K562 (cell line): ENCODE measurements at regions not wholly inside any gene's neighbourhood (a gene's known extent, or its start where the extent isn't known, plus 50 kb on each side); places are given as distances from the start of the nearest gene placed in this dataset.

Experiments
- ATAC-seq: fragments of 200-7000 bp; cut with Tn5 transposase; 3 replicates; pipeline ENCODE4 v1.9.1; 2020; ENCODE audit warnings: moderate library complexity
- BruUV-seq: library from RNA; stranded (reverse); fragments of 400-500 nt; replicated peaks from 2 replicates; lab custom pipeline; 2021; lab: Mats Ljungman, UMichigan
- CTCF ChIA-PET: fragments of 300-600 bp; formaldehyde crosslinking; extraction: SDS; loops from one replicate; lab custom pipeline; 2021; ENCODE audit warnings: low intra/inter-chr PET ratio; lab: Yijun Ruan, JAX
- POLR2A ChIA-PET: fragments of 300-600, 350-650 bp; sonication (Branson Sonifier 250); formaldehyde crosslinking; extraction: SDS; loops from one replicate; lab custom pipeline; 2021; ENCODE audit warnings: antibody characterized with exemption, inconsistent platforms; lab: Yijun Ruan, JAX
- DNase-seq, 4 experiments: peaks; one replicate each; pipeline versions ENCODE4 v3.0.0 to v3.0.0-alpha.2; 2011 to 2018; ENCODE audit warnings: low spot score in 3 of 4, mixed read lengths in 3 of 4; ENCODE audit errors: extremely low read depth in 1 of 4
- FAIRE-seq: peaks from 2 replicates; lab custom pipeline; 2011; peaks lifted over from hg19 to GRCh38; lab: Jason Lieb, UNC
- H2AFZ ChIP-seq: 2 replicates; pipeline ENCODE4 v1.6.0; 2011; ENCODE audit warnings: low read depth, low read length, control low read depth, inconsistent platforms
- H3K27ac ChIP-seq: fragments of 200-600 bp; 3 replicates; pipeline ENCODE4 v1.8.0; 2011; ENCODE audit warnings: low read depth, mild to moderate bottlenecking, control low read depth, inconsistent platforms, low read length, moderate library complexity, mixed read lengths; ENCODE audit errors: extremely low read depth
- H3K27me3 ChIP-seq, 2 experiments: fragments of 300-600 bp in 1 of 2; 2 replicates in 1 of 2; 3 replicates in 1 of 2; pipeline versions ENCODE4 v1.6.0 to v1.8.0; 2011; ENCODE audit warnings: inconsistent platforms in 2 of 2, low read length in 2 of 2, mild to moderate bottlenecking in 1 of 2, mixed read lengths in 1 of 2, moderate library complexity in 1 of 2; ENCODE audit not compliant: control insufficient read depth in 2 of 2, insufficient read depth in 2 of 2
- H3K36me3 ChIP-seq: fragments of 300-600 bp; 3 replicates; pipeline ENCODE4 v1.8.0; 2011; ENCODE audit warnings: mild to moderate bottlenecking, low read length, inconsistent platforms; ENCODE audit not compliant: control insufficient read depth, insufficient read depth
- H3K4me1 ChIP-seq, 2 experiments: fragments of 200-600 bp in 1 of 2; replicated peaks in 1 of 2; 2 replicates in 1 of 2; 3 replicates in 1 of 2; pipeline versions ENCODE4 v1.5.1 to v1.8.0; 2011; ENCODE audit warnings: inconsistent platforms in 2 of 2, low read length in 2 of 2, mild to moderate bottlenecking in 1 of 2, mixed read lengths in 1 of 2, moderate library complexity in 1 of 2; ENCODE audit not compliant: control insufficient read depth in 2 of 2, insufficient read depth in 2 of 2
- H3K4me2 ChIP-seq: 2 replicates; pipeline ENCODE4 v1.6.1; 2011; ENCODE audit warnings: low read length, control low read depth, inconsistent platforms, mixed read lengths; ENCODE audit not compliant: insufficient read depth
- H3K4me3 ChIP-seq: fragments of 200-600 bp; sonication (generic), shearing (Covaris generic); 2 replicates; pipeline ENCODE4 v1.5.1; 2016; ENCODE audit warnings: control low read depth, inconsistent platforms
- H3K79me2 ChIP-seq: fragments of 200-600 bp; 3 replicates; pipeline ENCODE4 v1.8.0; 2011; ENCODE audit warnings: low read length, inconsistent platforms; ENCODE audit not compliant: control insufficient read depth, insufficient read depth
- H3K9ac ChIP-seq, 2 experiments: 2 replicates each; pipeline versions ENCODE4 v1.6.0 to v1.6.1; 2011; ENCODE audit warnings: low read depth in 2 of 2, low read length in 2 of 2, control low read depth in 1 of 2, inconsistent platforms in 1 of 2, mild to moderate bottlenecking in 1 of 2, mixed read lengths in 1 of 2; ENCODE audit not compliant: insufficient read depth in 1 of 2
- H3K9me1 ChIP-seq: one replicate; pipeline ENCODE4 v1.6.0; 2011; ENCODE audit warnings: inconsistent platforms, mild to moderate bottlenecking, low read length, moderate library complexity; ENCODE audit not compliant: control insufficient read depth, insufficient read depth
- H3K9me3 ChIP-seq: replicated peaks from 2 replicates; pipeline ENCODE4 v1.5.1; 2011; ENCODE audit warnings: low read depth, low read length, inconsistent platforms; ENCODE audit not compliant: control insufficient read depth, insufficient read depth
- H4K20me1 ChIP-seq: replicated peaks from 2 replicates; pipeline ENCODE4 v1.6.1; 2011; ENCODE audit warnings: low read length, inconsistent platforms, mixed read lengths; ENCODE audit not compliant: control insufficient read depth, insufficient read depth
- EGR1 ChIP-seq: fragments of 450-650 bp; conservative IDR thresholded peaks from 2 replicates; pipeline ENCODE4 v1.6.1; 2017; ENCODE audit warnings: mild to moderate bottlenecking
- FOXO4 ChIP-seq: fragments of 450-650 bp; formaldehyde crosslinking; IDR thresholded peaks from 2 replicates; pipeline ENCODE4 v1.4.0; 2020; ENCODE audit warnings: mild to moderate bottlenecking, moderate library complexity
- NR3C1 ChIP-seq: sonication (generic); formaldehyde crosslinking; IDR thresholded peaks from 2 replicates; pipeline ENCODE4 v1.8.1; 2022; ENCODE audit warnings: missing genetic modification reagents
- SIN3A ChIP-seq, 2 experiments: fragments of 150-350 bp in 1 of 2; IDR thresholded peaks; 2 replicates each; pipeline ENCODE4 v1.6.1; 2011 to 2016; ENCODE audit warnings: borderline replicate concordance in 2 of 2, low read depth in 2 of 2, low read length in 2 of 2, mild to moderate bottlenecking in 2 of 2, moderate library complexity in 2 of 2; ENCODE audit not compliant: control insufficient read depth in 1 of 2
- SMARCA5 ChIP-seq: fragments of 450-650 bp; IDR thresholded peaks from 2 replicates; pipeline ENCODE4 v1.6.1; 2016
- in situ Hi-C: fragments of 300-500 bp; cut with MboI; formaldehyde crosslinking; loops from 4 replicates; pipeline ENCODE4 v1.15.0; 2018; ENCODE audit warnings: inconsistent platforms, mixed read lengths
- intact Hi-C: fragments of 100-400 bp; cut with micrococcal nuclease; formaldehyde crosslinking; loops from 2 replicates; pipeline ENCODE4 v1.14.2; 2022

GRCh38 chr4:127012549-127012948 lies 620.2 kb upstream of the INTU start:
- Histone ChIP-seq H3K9me1 (no peaks in the 10 kb centered on the region), H3K4me2 (no peak overlapping the region), H3K4me1 (peaks cover 0 to 4% of the 10 kb centered on the region in 2 experiments; a peak in 1 of 5 replicates), H3K79me2 (no peaks in the 10 kb centered on the region), H3K27me3 (no peaks in the 10 kb centered on the region), H3K4me3 (no peak overlapping the region), H3K27ac (no peak overlapping the region), H4K20me1 (no peaks in the 10 kb centered on the region), H3K9ac (no peak overlapping the region), H3K36me3 (no peaks in the 10 kb centered on the region), H2AFZ (peak overlapping the region; percentile 22), H3K9me3 (no peaks in the 10 kb centered on the region)
- no TSS peak for BruUV-seq
- in situ Hi-C loops, result no loop called here
- ATAC-seq (no peak; the same call in 2 of the 3 replicates), FAIRE-seq (peak; percentile 35), DNase-seq (no peak)
- intact Hi-C loops, result no loop called here
- no peak for TF ChIP-seq SMARCA5
- no peak for TF ChIP-seq SIN3A (IDR thresholded peaks at IDR 0.05; ENCODE audit: borderline replicate concordance in 2 of 2, control insufficient read depth in 1 of 2, low read depth in 2 of 2, low read length in 2 of 2)
- TF ChIP-seq NR3C1 (CRISPR knock-in tag), result no peak
- no peak for TF ChIP-seq FOXO4 (CRISPR knock-in tag)
- no peak for TF ChIP-seq EGR1
- POLR2A ChIA-PET, result interaction anchor here (0.6 kb wide), 1 partner anchor 139 kb away, joined by 3 read pairs; no protein-coding TSS in a partner anchor
- CTCF ChIA-PET, result no interaction called here
